GM12878 (cell line): ENCODE measurements at regions not wholly inside any gene's neighbourhood (a gene's known extent, or its start where the extent isn't known, plus 50 kb on each side); places are given as distances from the start of the nearest gene placed in this dataset.

ENCODE experiments used
- ATAC-seq: fragments of 200-7000 bp; cut with Tn5 transposase; 3 replicates; pipeline ENCODE4 v1.9.1; 2020; ENCODE audit warnings: mild to moderate bottlenecking, moderate library complexity
- BruUV-seq: library from RNA; stranded (reverse); fragments of 400-500 nt; replicated peaks from 2 replicates; lab custom pipeline; 2021; lab: Mats Ljungman, UMichigan
- CTCF ChIA-PET: fragments of 300-600 bp; sonication (Branson Sonifier 250); formaldehyde crosslinking; extraction: SDS; loops from one replicate; lab custom pipeline; 2021; ENCODE audit warnings: inconsistent platforms; lab: Yijun Ruan, JAX
- POLR2A ChIA-PET: fragments of 350-600 bp; formaldehyde crosslinking; extraction: SDS; loops from one replicate; lab custom pipeline; 2021; ENCODE audit warnings: inconsistent platforms; lab: Charles Lee
- RAD21 ChIA-PET: fragments of 300-600 bp; sonication (Branson Sonifier 250); formaldehyde crosslinking; loops from one replicate; lab custom pipeline; 2023; ENCODE audit warnings: antibody characterized with exemption; ENCODE audit not compliant: unreplicated experiment; lab: Charles Lee
- SMC1A ChIA-PET: fragments of 300-600 bp; sonication (Branson Sonifier 250); formaldehyde crosslinking; loops from one replicate; lab custom pipeline; 2023; ENCODE audit not compliant: unreplicated experiment, uncharacterized antibody; lab: Charles Lee
- DNase-seq: peaks from one replicate; pipeline ENCODE4 v3.0.0-alpha.2; 2011; ENCODE audit warnings: low read depth, low spot score
- FAIRE-seq: peaks from 3 replicates; lab custom pipeline; 2011; peaks lifted over from hg19 to GRCh38; lab: Jason Lieb, UNC
- H2AFZ ChIP-seq: 2 replicates; pipeline ENCODE4 v1.6.0; 2011; ENCODE audit warnings: low read depth, low read length, control low read depth; ENCODE audit not compliant: control insufficient read depth
- H3K27ac ChIP-seq: 2 replicates; pipeline ENCODE4 v1.5.1; 2011; ENCODE audit warnings: control low read depth; ENCODE audit not compliant: control insufficient read depth, insufficient read depth
- H3K27me3 ChIP-seq, 2 experiments: replicated peaks in 1 of 2; 2 replicates each; pipeline versions ENCODE4 v1.6.0 to v1.6.1; 2011; ENCODE audit warnings: low read length in 1 of 2; ENCODE audit not compliant: control insufficient read depth in 2 of 2, insufficient read depth in 2 of 2
- H3K36me3 ChIP-seq, 2 experiments: 2 replicates each; pipeline ENCODE4 v1.5.1; 2011; ENCODE audit warnings: low read length in 1 of 2; ENCODE audit not compliant: control insufficient read depth in 2 of 2, insufficient read depth in 2 of 2
- H3K4me1 ChIP-seq: 2 replicates; pipeline ENCODE4 v1.6.1; 2011; ENCODE audit warnings: mild to moderate bottlenecking, low read length, moderate library complexity, mixed read lengths; ENCODE audit not compliant: control insufficient read depth, insufficient read depth
- H3K4me2 ChIP-seq: 2 replicates; pipeline ENCODE4 v1.6.0; 2011; ENCODE audit warnings: control low read depth; ENCODE audit not compliant: control insufficient read depth, insufficient read depth
- H3K4me3 ChIP-seq: fragments of 200-600 bp; sonication (generic); 2 replicates; pipeline ENCODE4 v1.5.1; 2016
- H3K79me2 ChIP-seq: 2 replicates; pipeline ENCODE4 v1.6.0; 2011; ENCODE audit warnings: low read length; ENCODE audit not compliant: control insufficient read depth, insufficient read depth
- H3K9ac ChIP-seq: 2 replicates; pipeline ENCODE4 v1.8.0; 2011; ENCODE audit warnings: low read length, control low read depth, mixed read lengths; ENCODE audit not compliant: control insufficient read depth, insufficient read depth
- H3K9me3 ChIP-seq: replicated peaks from 3 replicates; pipeline ENCODE4 v1.5.1; 2011; ENCODE audit warnings: mild to moderate bottlenecking, low read length; ENCODE audit not compliant: control insufficient read depth, insufficient read depth
- H4K20me1 ChIP-seq: 2 replicates; pipeline ENCODE4 v1.6.0; 2011; ENCODE audit not compliant: control insufficient read depth, insufficient read depth
- ASH2L ChIP-seq: fragments of 300-600, 200-600 bp; sonication (generic); IDR thresholded peaks from 2 replicates; pipeline ENCODE4 v1.6.1; 2017; ENCODE audit warnings: low read depth, mild to moderate bottlenecking, borderline replicate concordance
- CBFB ChIP-seq: IDR thresholded peaks from 2 replicates; pipeline ENCODE4 v1.6.1; 2016; ENCODE audit warnings: antibody characterized with exemption, low read depth
- CHD2 ChIP-seq: IDR thresholded peaks from 2 replicates; pipeline ENCODE4 v1.6.1; 2011; ENCODE audit warnings: low read depth, low read length, improper control_type of control experiment, borderline replicate concordance
- EGR1 ChIP-seq, 2 experiments: IDR thresholded peaks; 1 replicate in 1 of 2; 2 replicates in 1 of 2; pipeline ENCODE4 v1.6.1; 2011 to 2012; ENCODE audit warnings: low read depth in 2 of 2, low read length in 2 of 2, borderline replicate concordance in 1 of 2, mild to moderate bottlenecking in 1 of 2, moderate library complexity in 1 of 2
- FOXM1 ChIP-seq: IDR thresholded peaks from 2 replicates; pipeline ENCODE4 v1.6.1; 2012; ENCODE audit warnings: low read depth, mild to moderate bottlenecking, inconsistent platforms, low read length, moderate library complexity
- HSF1 ChIP-seq: fragments of 150-350 bp; IDR thresholded peaks from 2 replicates; pipeline ENCODE4 v1.6.1; 2014; ENCODE audit warnings: mild to moderate bottlenecking, low read depth, low read length
- MTA3 ChIP-seq: IDR thresholded peaks from 2 replicates; pipeline ENCODE4 v1.6.1; 2012; ENCODE audit warnings: low read length, inconsistent platforms, borderline replicate concordance
- PAX5 ChIP-seq: IDR thresholded peaks from 2 replicates; pipeline ENCODE4 v1.6.1; 2011; ENCODE audit warnings: low read depth, low read length, borderline replicate concordance
- RAD21 ChIP-seq: IDR thresholded peaks from 2 replicates; pipeline ENCODE4 v1.6.1; 2011; ENCODE audit warnings: mild to moderate bottlenecking, low read depth, low read length, moderate library complexity; ENCODE audit not compliant: insufficient read depth
- TAF1 ChIP-seq: IDR thresholded peaks from 2 replicates; pipeline ENCODE4 v1.6.1; 2011; ENCODE audit warnings: mild to moderate bottlenecking, low read depth, low read length, borderline replicate concordance
- TBL1XR1 ChIP-seq: IDR thresholded peaks from 2 replicates; pipeline ENCODE4 v1.6.1; 2012; ENCODE audit warnings: low read depth, low read length, improper control_type of control experiment
- TCF7 ChIP-seq: IDR thresholded peaks from 2 replicates; pipeline ENCODE4 v1.6.1; 2014; ENCODE audit warnings: antibody characterized with exemption, borderline replicate concordance
- WGBS: methylation state at CpG from one replicate; pipeline ENCODE4 v1.1.6; 2016; ENCODE audit warnings: low lambda C conversion rate; ENCODE audit not compliant: insufficient replicate concordance, insufficient coverage; ENCODE audit errors: missing lambda C conversion rate; 5-methylcytosine and 5-hydroxymethylcytosine counted together
- in situ Hi-C: fragments of 300-500 bp; cut with MboI; formaldehyde crosslinking; loops from 9 replicates; pipeline ENCODE4 v1.14.3; 2018; ENCODE audit warnings: mixed read lengths
- intact Hi-C: fragments of 100-400 bp; cut with micrococcal nuclease; formaldehyde crosslinking; loops from one replicate; pipeline ENCODE4 v1.14.2; 2022; ENCODE audit not compliant: unreplicated experiment
- TF ChIP-seq, protein P1 (sequence below): IDR thresholded peaks from 2 replicates; pipeline ENCODE4 v1.6.1; 2012; ENCODE audit warnings: low read depth, low read length, improper control_type of control experiment

- no TSS peak for BruUV-seq
- ChIA-PET CTCF (no interaction called here), POLR2A (no interaction called here), RAD21 (no interaction called here), SMC1A (no interaction called here)
- H3K9me3 ChIP-seq = no peaks in the 10 kb centered on the region
- no peak overlapping the region for H3K9ac ChIP-seq
- in situ Hi-C loops (no loop called here), intact Hi-C loops (no loop called here)
- TF ChIP-seq FOXM1 = no peak
- no peak for TF ChIP-seq ASH2L
- TF ChIP-seq TBL1XR1 = no peak
- TF ChIP-seq TCF7 = no peak
- no peak for TF ChIP-seq CBFB
- TF ChIP-seq PAX5 = no peak
- TF ChIP-seq CHD2 = no peak
- TF ChIP-seq, protein P1, sequence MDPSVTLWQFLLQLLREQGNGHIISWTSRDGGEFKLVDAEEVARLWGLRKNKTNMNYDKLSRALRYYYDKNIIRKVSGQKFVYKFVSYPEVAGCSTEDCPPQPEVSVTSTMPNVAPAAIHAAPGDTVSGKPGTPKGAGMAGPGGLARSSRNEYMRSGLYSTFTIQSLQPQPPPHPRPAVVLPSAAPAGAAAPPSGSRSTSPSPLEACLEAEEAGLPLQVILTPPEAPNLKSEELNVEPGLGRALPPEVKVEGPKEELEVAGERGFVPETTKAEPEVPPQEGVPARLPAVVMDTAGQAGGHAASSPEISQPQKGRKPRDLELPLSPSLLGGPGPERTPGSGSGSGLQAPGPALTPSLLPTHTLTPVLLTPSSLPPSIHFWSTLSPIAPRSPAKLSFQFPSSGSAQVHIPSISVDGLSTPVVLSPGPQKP = no peak
- no peak for TF ChIP-seq MTA3
- no peak for TF ChIP-seq TAF1
- TF ChIP-seq EGR1 (IDR thresholded peaks at IDR 0.05; ENCODE audit: borderline replicate concordance in 1 of 2, low read depth in 2 of 2, low read length in 2 of 2) = no peak
- TF ChIP-seq HSF1 = no peak
- no peak for TF ChIP-seq RAD21
- DNase-seq = no peak
- no peaks in the 10 kb centered on the region for H4K20me1 ChIP-seq
- no peak overlapping the region for H3K4me3 ChIP-seq
- no peaks in the 10 kb centered on the region for H3K27me3 ChIP-seq
- ATAC-seq = no peak
- H3K4me1 ChIP-seq = no peaks in the 10 kb centered on the region
- 40% methylated on average over 10 of the region's 10 CpGs for WGBS
- no peak for FAIRE-seq
- H2AFZ ChIP-seq = no peak overlapping the region
- no peak overlapping the region for H3K27ac ChIP-seq
- no peaks in the 10 kb centered on the region for H3K79me2 ChIP-seq
- no peaks in the 10 kb centered on the region for H3K36me3 ChIP-seq
- H3K4me2 ChIP-seq = no peak overlapping the region
Observed at GRCh38 chr7:101146-102046, 91.0 kb upstream of the FAM20C start.
